CD4-positive, alpha-beta T cell (primary cell): ENCODE measurements at regions not wholly inside any gene's neighbourhood (a gene's known extent, or its start where the extent isn't known, plus 50 kb on each side); places are given as distances from the start of the nearest gene placed in this dataset.

Experiments used
- ATAC-seq: fragments of 200-7000 bp; cut with Tn5 transposase; one replicate; pipeline ENCODE4 v1.10.0; 2022; ENCODE audit warnings: mild to moderate bottlenecking; ENCODE audit not compliant: poor library complexity
- CTCF ChIA-PET: fragments of 350-600 bp; sonication (Branson Sonifier 250); formaldehyde crosslinking; loops from one replicate; lab custom pipeline; 2021; ENCODE audit warnings: antibody characterized with exemption, inconsistent platforms; lab: Charles Lee
- POLR2A ChIA-PET: fragments of 350-600 bp; sonication (Branson Sonifier 250); formaldehyde crosslinking; loops from one replicate; lab custom pipeline; 2021; ENCODE audit warnings: antibody characterized with exemption, inconsistent platforms; lab: Charles Lee
- DNase-seq, 14 experiments: peaks; one replicate each; pipeline ENCODE4 v3.0.0-alpha.2; 2013 to 2020; ENCODE audit warnings: mixed read lengths in 2 of 14
- H3K27ac ChIP-seq, 2 donors: one replicate each; pipeline versions ENCODE4 v1.5.1 to v1.7.0; 2013; ENCODE audit warnings: low read length in 2 of 2, low read depth in 1 of 2, mild to moderate bottlenecking in 1 of 2
- H3K27me3 ChIP-seq, 2 experiments: 1 replicate in 1 of 2; 2 replicates in 1 of 2; pipeline versions ENCODE4 v1.6.1 to v1.7.0; 2013; ENCODE audit warnings: low read length in 2 of 2, control low read depth in 1 of 2, mild to moderate bottlenecking in 1 of 2, moderate library complexity in 1 of 2; ENCODE audit not compliant: insufficient read depth in 2 of 2, control insufficient read depth in 1 of 2
- H3K36me3 ChIP-seq: one replicate; pipeline ENCODE4 v1.6.1; 2013; ENCODE audit warnings: low read length, control low read depth; ENCODE audit not compliant: insufficient read depth
- H3K4me1 ChIP-seq: one replicate; pipeline ENCODE4 v1.6.1; 2013; ENCODE audit warnings: low read length, control low read depth; ENCODE audit not compliant: insufficient read depth
- H3K4me3 ChIP-seq: one replicate; pipeline ENCODE4 v1.5.1; 2013; ENCODE audit warnings: mild to moderate bottlenecking, low read length, moderate library complexity
- H3K9me3 ChIP-seq, 2 experiments: 1 replicate in 1 of 2; 2 replicates in 1 of 2; pipeline versions ENCODE4 v1.6.1 to v1.7.0; 2013; ENCODE audit warnings: low read length in 2 of 2, mild to moderate bottlenecking in 2 of 2, control low read depth in 1 of 2, moderate library complexity in 1 of 2; ENCODE audit not compliant: control insufficient read depth in 1 of 2, insufficient read depth in 1 of 2
- H3K27ac Mint-ChIP-seq: one replicate; pipeline ENCODE4 v1.8.0; 2020; ENCODE audit warnings: mixed read lengths
- H3K27me3 Mint-ChIP-seq: one replicate; pipeline ENCODE4 v1.8.0; 2021; ENCODE audit warnings: mixed read lengths
- H3K36me3 Mint-ChIP-seq: one replicate; pipeline ENCODE4 v1.8.0; 2021; ENCODE audit warnings: low read depth, mixed read lengths
- H3K4me1 Mint-ChIP-seq: one replicate; pipeline ENCODE4 v1.8.0; 2021; ENCODE audit warnings: low read depth, mixed read lengths
- H3K4me3 Mint-ChIP-seq: one replicate; pipeline ENCODE4 v1.8.0; 2020; ENCODE audit warnings: mild to moderate bottlenecking, mixed read lengths
- H3K9me3 Mint-ChIP-seq: one replicate; pipeline ENCODE4 v1.8.0; 2020; ENCODE audit warnings: mixed read lengths
- CTCF ChIP-seq: fragments of 200-600 bp; IDR thresholded peaks from one replicate; pipeline ENCODE4 v1.8.0; 2022; ENCODE audit warnings: antibody characterized with exemption, mild to moderate bottlenecking
- intact Hi-C, 2 experiments: fragments of 100-400 bp; cut with DNase I in 1 of 2; cut with micrococcal nuclease in 1 of 2; formaldehyde crosslinking; loops; one replicate each; pipeline versions ENCODE4 v1.15.1 to v1.9.0; 2023 to 2025; cut with DNase I, micrococcal nuclease

GRCh38 chr12:118855858-118856257 is 125.5 kb upstream of the SRRM4 start:
- Mint-ChIP-seq H3K9me3 (peaks cover 5% of the 10 kb centered on the region), H3K4me3 (no peak overlapping the region), H3K36me3 (no peaks in the 10 kb centered on the region), H3K27me3 (peaks cover 17% of the 10 kb centered on the region), H3K4me1 (no peaks in the 10 kb centered on the region), H3K27ac (no peak overlapping the region)
- ChIA-PET POLR2A (no interaction called here), CTCF (no interaction called here)
- no peak for TF ChIP-seq CTCF
- Histone ChIP-seq H3K27me3 (no peaks in the 10 kb centered on the region), H3K27ac (no peak overlapping the region), H3K4me3 (no peak overlapping the region), H3K4me1 (no peaks in the 10 kb centered on the region), H3K36me3 (no peaks in the 10 kb centered on the region), H3K9me3 (no peaks in the 10 kb centered on the region)
- ATAC-seq (no peak), DNase-seq (no peak)
- intact Hi-C loops, result no loop called here

- TF ChIP-seq CTCF, result no peak
Observed at GRCh38 chr12:118866346-118866745, 115.0 kb upstream of the SRRM4 start.

GRCh38 chr12:118870551-118870950 is 110.8 kb upstream of the SRRM4 start:
- TF ChIP-seq CTCF, result no peak
- Mint-ChIP-seq H3K36me3 (no peaks in the 10 kb centered on the region), H3K9me3 (no peaks in the 10 kb centered on the region), H3K27ac (no peak overlapping the region), H3K4me3 (no peak overlapping the region), H3K4me1 (no peaks in the 10 kb centered on the region), H3K27me3 (peaks cover 9% of the 10 kb centered on the region)
- intact Hi-C loops, result no loop called here
- Histone ChIP-seq H3K4me3 (no peak overlapping the region), H3K9me3 (no peaks in the 10 kb centered on the region), H3K27me3 (no peaks in the 10 kb centered on the region), H3K4me1 (no peaks in the 10 kb centered on the region), H3K27ac (no peak overlapping the region), H3K36me3 (no peaks in the 10 kb centered on the region)
- no peak for DNase-seq
- ChIA-PET POLR2A (no interaction called here), CTCF (no interaction called here)
- ATAC-seq, result no peak

More at GRCh38 chr12:118866346-118866745, 115.0 kb upstream of the SRRM4 start:
- no peaks in the 10 kb centered on the region for H3K36me3 ChIP-seq
- no peaks in the 10 kb centered on the region for H3K9me3 ChIP-seq
- Mint-ChIP-seq H3K4me3 (no peak overlapping the region), H3K27ac (no peak overlapping the region), H3K4me1 (no peaks in the 10 kb centered on the region), H3K27me3 (peaks cover 5% of the 10 kb centered on the region), H3K9me3 (no peaks in the 10 kb centered on the region), H3K36me3 (no peaks in the 10 kb centered on the region)
- H3K4me3 ChIP-seq, result no peak overlapping the region
- no peak overlapping the region for H3K27ac ChIP-seq
- ChIA-PET POLR2A (no interaction called here), CTCF (no interaction called here)
- H3K27me3 ChIP-seq, result no peaks in the 10 kb centered on the region
- DNase-seq (no peak), ATAC-seq (no peak)
- H3K4me1 ChIP-seq, result no peaks in the 10 kb centered on the region
- intact Hi-C loops, result no loop called here
